HG02840 (cell line): ENCODE measurements at regions not wholly inside any gene's neighbourhood (a gene's known extent, or its start where the extent isn't known, plus 50 kb on each side); places are given as distances from the start of the nearest gene placed in this dataset.
A peak's percentile ranks its signal among the peaks of the same experiment; 100 is the strongest.
"Not testable (repeated sequence)": the region's sequence is repeated elsewhere in the genome, so short reads cannot be mapped to it uniquely, and the experiment has no call there.

Source experiments
- ATAC-seq: cut with Tn5 transposase; IDR thresholded peaks from one replicate; pipeline ENCODE4 v1.9.1; 2021; ENCODE audit warnings: mild to moderate bottlenecking, moderate library complexity, moderate number of reproducible peaks; ENCODE audit not compliant: unreplicated experiment, low FRiP score

GRCh38 chr7:118764221-118764620 lies 539.7 kb downstream of the ANKRD7 start:
- ATAC-seq: no peak

- no peak for ATAC-seq
These were observed 547.2 kb downstream of the ANKRD7 start for GRCh38 chr7:118771672-118772071.

- no peak for ATAC-seq
These were observed 552.8 kb downstream of the ANKRD7 start for GRCh38 chr7:118777308-118777707.

DNA sequence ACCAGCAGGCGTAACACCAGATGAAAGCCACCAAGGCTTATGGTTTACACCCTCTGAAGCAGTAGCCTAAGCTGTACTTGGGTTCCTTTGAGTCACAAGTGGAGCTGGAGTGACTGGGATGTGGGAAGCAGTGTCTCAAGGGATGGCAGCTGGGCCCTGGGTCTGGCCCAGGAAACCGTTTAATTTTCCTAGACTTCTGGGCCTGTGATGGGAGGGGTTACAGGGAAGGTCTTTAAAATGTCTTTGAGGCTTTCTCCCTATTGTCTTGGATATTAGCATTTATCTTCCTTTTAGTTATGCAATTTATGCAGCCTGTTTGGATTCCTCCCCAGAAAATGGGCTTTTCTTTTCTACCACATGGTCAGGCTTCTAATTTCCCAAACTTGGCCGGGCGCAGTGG lies 568.2 kb downstream of the ANKRD7 start:
- ATAC-seq: no peak

DNA sequence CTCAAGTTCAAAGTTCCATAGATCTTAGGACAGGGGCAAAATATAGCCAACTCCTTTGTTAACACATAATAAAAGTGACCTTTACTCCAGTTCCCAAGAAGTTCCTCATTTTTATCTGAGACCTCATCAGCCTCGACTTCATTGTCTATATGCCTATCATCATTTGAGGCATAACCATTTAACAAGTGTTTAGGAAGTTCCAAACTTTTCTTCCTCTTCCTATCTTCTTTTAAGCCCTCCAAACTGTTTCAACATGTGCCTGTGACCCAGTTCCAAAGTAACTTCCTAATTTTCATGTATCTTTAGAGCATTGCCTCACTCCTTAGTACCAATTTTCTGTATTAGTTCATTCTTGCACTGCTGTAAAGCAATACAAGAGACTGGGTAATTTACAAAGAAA lies 569.1 kb downstream of the ANKRD7 start:
- ATAC-seq: no peak

GRCh38 chr7:118794419-118794818 lies 569.9 kb downstream of the ANKRD7 start:
- no peak for ATAC-seq

- ATAC-seq: no peak
These were observed 576.9 kb downstream of the ANKRD7 start for GRCh38 chr7:118801366-118801765.

- no peak for ATAC-seq
These were observed 578.2 kb downstream of the ANKRD7 start for GRCh38 chr7:118802726-118803125.

GRCh38 chr7:118826246-118826645 lies 601.7 kb downstream of the ANKRD7 start:
- ATAC-seq: no peak

GRCh38 chr7:118836933-118837332 lies 612.4 kb downstream of the ANKRD7 start:
- ATAC-seq: peak; percentile 96

GRCh38 chr7:118839515-118839914 lies 615.0 kb downstream of the ANKRD7 start:
- no peak for ATAC-seq

DNA sequence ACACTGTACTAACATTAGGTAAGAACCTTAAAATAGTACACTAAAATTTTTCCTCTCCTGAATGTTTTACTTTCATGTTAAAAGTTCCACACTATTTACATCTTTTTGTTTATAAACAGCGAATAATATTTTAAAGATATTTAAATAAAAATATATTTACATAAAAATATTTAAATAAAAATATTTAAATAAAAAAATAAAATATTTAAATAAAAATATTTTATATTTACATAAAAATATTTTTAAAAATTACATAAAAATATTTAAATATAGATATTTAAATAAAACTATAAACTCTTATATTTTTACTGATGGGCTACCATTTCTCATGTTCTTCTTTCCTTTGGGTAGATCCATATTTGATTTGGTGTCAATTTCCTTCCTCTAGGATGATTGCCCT lies 619.0 kb downstream of the ANKRD7 start:
- ATAC-seq: no peak

- ATAC-seq: no peak
These were observed 620.2 kb downstream of the ANKRD7 start for GRCh38 chr7:118844748-118845147.

GRCh38 chr7:118845791-118846190 lies 621.3 kb downstream of the ANKRD7 start:
- ATAC-seq: no peak

- ATAC-seq: no peak
These were observed 622.5 kb downstream of the ANKRD7 start for GRCh38 chr7:118846977-118847376.

- ATAC-seq: no peak
These were observed 630.8 kb downstream of the ANKRD7 start for GRCh38 chr7:118855290-118855689.

- peak; percentile 47 for ATAC-seq
These were observed 634.2 kb downstream of the ANKRD7 start for GRCh38 chr7:118858651-118859149.

GRCh38 chr7:118861581-118861980 lies 637.1 kb downstream of the ANKRD7 start:
- no peak for ATAC-seq

- no peak for ATAC-seq
These were observed 638.2 kb downstream of the ANKRD7 start for GRCh38 chr7:118862740-118863139.

DNA sequence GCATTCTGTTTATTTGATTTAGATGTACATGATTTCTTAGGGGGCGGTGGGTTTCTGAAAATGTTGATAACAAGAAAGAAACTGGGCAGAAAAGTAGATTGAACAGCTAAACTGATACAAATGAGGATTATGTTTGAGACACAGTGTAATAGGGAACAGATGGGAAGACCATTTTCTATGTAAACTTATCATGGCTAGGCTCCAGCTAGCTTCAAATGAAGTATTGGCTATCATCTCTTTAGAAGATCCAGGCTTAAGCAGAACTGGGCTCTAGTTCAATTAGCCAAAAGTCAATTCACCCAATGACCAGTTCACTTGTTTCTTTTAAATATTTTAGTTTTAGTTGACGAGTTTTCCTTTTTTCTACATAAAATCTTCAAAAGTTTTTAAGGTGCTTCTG lies 639.5 kb downstream of the ANKRD7 start:
- ATAC-seq: no peak

GRCh38 chr7:118867860-118868259 lies 643.4 kb downstream of the ANKRD7 start:
- no peak for ATAC-seq

DNA sequence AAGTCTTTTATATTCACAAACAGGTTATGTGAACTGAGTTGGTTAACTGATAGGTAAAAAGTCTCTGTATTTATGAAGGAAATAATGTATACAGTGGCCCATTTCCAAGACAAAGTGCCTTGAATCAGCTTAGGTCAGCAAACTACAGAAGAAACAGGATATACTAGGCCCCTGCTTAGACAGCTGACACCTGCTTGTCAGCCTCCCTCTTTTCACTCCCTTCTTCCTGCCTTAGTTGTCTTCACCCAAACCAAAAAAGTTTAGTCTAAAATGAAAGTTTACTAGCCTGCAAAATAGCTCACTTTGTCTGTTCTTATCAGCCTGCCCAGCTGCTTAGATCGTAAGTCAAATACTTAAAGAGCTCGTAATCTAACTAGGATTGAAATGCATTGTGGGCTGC lies 644.6 kb downstream of the ANKRD7 start:
- not testable (repeated sequence) for ATAC-seq

DNA sequence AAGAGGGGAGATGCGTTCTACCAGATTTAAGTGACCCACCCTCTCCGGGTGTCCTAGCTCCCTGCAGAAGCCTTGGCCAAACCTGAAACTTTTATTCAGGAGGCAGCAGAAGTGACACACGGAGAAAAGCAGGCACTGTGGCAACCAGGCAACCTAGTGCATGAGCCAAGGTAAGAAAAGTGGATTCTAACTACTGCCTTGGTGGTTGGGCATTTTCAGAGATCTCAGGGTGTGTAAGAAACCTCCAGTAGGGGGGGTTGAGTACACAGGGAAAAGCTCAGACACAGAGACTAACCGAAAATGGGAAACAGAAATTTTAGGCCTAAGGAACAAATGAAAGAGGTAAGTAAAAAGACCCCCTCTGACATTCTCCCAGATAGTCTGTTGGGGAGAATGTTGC lies 645.7 kb downstream of the ANKRD7 start:
- no peak for ATAC-seq
